Ecto neural progenitor cell (in vitro differentiated cells): ENCODE measurements at regions not wholly inside any gene's neighbourhood (a gene's known extent, or its start where the extent isn't known, plus 50 kb on each side); places are given as distances from the start of the nearest gene placed in this dataset.
A peak's percentile ranks its signal among the peaks of the same experiment; 100 is the strongest.
"Not testable (repeated sequence)": the region's sequence is repeated elsewhere in the genome, so short reads cannot be mapped to it uniquely, and the experiment has no call there.

Source experiments
- DNase-seq: peaks from one replicate; pipeline ENCODE4 v3.0.0-alpha.2; 2018; ENCODE audit warnings: low spot score

DNA sequence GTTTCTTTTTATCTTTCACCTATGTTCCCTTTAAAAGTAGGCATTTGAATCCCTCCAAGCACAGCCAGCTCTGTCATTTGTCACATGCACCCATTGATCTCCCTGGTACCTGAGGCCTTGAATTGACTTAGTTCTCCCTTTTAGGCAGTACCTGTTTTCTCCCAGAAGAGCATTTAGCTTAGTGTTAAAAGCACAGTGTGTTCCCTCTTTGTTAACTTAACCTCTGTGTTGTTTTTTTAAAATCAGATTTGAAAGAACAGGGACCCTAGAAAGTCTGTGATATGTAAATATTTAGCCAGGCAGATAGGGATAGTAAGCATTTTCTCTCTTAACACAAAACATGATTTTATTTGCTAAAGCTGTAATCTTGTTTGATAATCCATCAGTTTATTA is 113.8 kb upstream of the SPATA31D4 start:
- DNase-seq, result no peak

DNA sequence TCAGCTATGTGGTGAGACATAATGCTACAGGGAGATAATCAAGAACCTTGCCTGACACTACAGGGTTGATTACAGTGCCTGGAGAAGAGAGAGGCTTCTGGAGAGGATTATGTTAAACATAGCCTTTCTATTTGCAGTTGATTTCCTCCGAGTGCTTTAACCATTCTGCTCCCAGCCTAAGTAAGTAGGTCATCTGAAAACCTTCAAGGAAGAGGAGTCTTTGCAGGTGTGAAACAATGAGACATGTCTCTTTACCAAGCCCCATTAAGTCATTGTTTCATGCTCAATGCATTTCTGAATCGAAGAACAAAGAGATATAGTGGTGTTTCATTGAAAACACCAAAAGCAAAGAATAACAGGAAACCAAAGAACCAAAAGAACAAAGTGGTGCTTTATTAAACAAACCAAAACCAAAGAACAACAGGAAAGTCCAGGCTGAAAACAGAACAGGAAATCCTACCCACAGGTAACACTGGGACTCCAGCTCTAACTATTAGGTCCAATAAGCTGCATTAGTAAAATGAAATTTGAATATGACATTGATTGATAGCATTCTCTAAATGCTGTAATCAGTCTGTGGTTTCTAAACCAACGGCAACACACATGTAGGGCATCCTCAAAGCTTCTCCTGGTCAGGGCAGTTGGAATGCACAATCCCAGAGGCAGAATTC is 113.3 kb upstream of the SPATA31D4 start:
- DNase-seq, result no peak

DNA sequence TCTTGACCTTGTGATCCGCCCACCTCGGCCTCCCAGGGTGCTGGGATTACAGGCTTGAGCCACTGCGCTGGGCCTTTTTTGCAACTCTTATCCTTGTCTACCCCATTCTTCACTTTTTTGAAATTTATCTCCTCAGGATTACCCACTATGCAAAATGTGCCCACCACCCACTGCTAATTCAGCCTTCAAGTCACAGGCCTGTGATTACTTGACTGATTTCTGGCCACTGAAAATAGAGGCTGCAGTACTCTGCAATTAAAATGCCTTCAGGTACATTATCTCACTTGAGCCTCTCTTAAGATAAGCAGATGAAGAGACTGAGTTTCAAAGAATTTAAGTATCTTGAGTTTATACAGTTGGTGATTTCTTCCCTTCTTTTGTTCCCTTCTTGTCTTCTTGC is 112.4 kb upstream of the SPATA31D4 start:
- no peak for DNase-seq

DNA sequence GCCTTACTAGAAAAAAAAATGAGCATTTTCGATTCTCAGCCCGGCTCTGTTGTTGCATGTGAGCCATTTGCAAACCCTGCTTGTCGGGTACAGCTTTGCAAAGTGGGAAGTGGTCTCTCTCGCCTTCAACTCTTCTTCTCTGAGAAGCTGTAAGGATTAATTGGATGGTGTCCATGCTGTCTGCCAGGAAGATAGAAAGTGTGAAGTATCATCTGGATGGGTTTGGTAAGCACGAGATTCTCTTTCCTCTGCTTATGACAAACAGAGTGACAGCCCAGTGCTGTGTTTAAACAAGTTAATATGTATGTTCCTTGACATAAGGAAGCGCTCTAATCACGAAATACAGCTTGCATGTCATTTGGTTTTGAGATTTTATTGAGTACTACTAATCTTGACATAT is 109.1 kb upstream of the SPATA31D4 start:
- no peak for DNase-seq

DNA sequence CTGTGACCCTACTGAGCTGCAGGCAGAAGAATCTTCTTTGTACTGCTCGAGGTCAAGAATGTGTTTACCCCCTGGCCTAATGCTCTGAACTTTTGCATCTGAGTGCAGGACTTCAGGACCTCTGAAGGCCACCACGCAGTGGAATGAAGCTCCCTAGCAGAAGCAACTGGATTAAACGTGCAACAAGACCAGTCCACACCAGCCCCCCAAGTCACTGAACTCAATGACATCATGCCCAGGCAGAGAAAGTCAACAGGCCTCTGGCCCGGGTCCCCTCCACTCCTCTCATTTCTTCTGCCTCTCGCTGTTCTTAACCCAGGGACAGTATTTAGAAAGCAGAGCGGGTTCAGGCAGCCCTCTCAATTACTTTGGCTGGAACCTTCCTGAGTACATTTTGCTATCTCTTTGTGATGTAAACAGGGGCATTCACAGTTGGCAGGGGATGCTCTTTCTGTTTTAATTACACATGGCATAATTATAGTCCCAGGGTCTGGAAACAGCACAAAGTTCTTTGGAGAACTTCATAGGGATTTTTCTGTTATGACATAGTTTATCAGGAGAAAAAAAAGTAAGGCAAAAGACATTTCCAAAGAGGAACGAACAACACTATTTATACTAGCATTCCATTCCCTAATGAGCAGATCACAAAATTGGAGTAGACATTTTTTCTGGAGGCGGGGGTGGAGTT is 108.2 kb upstream of the SPATA31D4 start:
- peak; percentile 61 for DNase-seq

DNA sequence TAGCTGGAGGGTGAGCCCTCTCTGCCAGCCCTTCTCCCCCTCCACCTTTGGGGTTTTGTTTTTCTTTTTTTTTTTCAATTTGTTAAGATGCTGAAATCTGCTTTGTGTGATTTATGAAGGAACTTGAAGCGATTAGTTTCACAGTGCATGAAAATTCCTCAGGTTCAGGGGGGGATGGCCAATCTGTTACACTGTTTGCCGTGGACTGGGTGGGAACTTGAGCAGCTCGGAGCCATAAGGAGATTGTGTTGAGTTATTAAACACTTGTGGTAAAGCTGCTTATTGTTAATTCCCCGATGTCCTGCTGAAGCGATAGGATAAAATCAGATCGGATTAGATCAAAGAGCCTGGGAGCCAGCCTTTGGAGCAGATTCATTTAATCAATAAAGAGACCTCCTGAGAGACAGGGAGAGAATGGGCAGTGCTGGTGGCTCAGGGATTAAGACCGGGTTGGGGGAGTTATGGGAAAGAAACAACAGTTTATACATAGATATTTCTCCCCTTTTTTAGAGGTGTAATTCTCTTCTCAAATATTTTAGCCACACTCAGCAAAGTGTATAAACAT is 105.8 kb upstream of the SPATA31D4 start:
- DNase-seq, result peak; percentile 60

DNA sequence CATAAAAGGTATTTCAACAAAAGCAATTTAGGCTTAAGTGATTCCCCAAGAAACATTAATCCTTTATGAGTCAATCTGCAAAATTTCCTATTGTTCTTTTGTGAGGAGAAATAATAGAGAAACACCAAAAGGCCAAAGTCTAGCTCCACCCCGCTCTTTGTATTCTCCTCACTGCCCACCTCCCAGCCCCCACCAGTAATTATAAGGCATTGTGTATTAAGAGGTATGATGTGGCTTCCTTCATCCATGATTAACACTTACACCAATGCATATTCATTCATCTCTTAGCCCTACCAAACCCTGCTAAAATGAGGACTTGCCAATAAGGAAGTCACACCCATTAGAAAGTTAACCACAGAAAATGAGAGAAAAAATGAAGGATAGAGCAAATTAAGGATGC is 105.3 kb upstream of the SPATA31D4 start:
- no peak for DNase-seq

DNA sequence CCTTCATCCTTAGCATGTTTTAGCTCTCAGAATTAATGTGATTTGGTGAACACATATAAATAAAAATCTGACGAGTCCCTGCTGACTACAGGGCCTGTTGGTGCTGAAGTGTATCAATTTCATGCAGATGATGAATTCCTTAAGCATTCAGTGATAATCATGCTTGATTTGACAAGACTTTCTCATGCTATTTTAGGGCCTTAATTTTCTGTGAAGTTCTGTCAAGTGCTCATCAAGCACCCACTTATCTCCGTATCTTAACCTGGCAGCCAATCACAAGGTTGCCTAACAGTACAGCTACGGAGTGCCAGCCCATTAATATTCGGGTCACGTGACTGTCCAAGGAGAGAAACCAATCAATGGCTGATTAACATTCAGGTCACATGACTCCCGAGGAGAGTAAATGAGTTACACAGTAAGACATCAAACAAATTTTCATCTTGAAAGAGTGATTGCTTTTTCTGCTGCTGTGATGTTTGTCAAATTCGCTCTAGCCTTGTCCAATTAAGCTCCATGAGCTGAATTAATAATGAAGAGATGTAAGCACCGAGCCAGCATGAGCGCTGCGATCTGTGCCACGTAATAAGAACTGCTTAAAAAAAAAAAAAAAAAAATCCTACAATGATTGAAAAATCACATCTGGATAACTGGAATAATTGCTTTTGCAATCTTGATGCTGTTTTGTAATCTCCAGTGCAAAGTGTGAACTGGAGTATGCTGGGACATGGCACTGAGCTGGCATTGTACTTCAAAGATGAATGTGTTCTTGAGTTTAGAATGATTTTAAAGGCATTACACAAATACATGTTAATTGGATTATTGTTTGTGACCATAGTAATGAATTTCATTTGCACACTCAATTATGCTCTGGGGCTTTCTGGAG is 104.3 kb upstream of the SPATA31D4 start:
- no peak for DNase-seq

DNA sequence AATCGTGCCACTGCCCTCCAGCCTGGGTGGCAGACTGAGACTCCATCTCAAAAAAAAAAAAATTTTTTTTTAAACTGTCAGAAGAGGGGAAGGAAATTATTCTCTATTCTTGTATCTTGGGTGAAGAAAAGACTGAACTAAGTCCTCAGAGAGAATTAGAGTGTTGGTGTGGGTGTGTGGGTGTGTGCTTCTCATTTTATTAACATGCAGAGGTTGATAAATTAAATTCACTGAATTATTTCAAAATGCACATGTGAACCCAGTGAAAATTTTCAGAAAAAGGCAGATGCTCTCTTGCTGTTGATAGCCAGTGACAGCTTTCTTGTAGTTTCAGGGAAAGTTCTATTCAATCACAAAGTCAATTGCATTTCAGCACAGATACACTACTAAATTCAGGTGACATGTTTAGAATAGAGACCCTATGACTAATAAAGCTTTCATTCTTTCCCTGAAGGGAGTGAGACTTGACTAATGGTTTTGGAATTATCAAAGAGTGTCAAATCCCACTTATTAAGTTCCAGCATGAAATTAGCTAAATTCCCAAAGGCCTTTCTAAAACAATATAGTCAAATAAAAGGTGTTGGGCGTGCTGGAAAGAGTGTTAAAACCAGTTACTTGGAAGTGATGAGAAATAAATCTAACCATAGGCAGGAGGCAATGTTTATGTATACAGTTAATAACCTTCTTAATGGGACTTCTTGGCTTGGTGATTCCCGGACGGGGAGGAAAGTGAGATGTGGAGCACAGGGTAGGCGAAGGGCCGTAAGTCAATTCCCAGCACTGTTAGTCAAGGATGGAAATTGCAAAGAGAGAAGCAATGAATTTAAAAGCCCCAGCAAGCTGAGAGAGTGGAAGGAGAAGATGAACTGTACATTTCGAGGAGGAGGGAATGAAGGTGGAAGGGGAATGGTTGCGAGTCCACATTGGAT is 103.2 kb upstream of the SPATA31D4 start:
- no peak for DNase-seq

DNA sequence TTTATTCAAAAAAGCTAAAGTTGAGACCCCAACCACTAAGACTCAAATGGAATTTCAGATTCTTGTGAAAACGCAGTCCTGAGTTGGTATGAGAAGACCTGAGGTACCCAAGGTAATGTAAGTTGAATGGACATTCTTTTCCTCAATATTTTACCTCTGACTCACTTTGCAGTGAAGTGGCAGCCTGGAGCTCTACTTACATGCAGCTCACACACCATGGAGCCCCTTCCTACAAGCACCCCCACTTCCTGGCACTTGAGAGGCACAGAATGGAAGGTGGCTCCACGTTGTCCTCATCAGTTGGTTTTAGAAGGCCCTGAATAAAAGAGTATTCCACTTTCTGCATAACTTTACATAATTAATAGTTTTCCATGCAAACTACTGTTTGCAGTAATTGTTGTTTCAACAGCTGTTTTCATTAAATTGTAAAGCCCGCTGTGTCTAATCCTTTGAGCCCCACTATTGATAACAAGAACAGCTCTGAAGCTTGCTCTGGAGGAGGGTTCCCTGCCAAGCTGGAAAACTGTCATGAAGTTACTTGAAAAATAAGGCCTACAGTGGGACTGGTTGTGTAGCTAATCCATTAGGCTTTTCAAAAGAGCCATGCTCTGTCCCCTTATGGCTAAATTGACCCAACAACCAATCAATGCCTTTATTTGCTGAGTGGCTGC is 102.2 kb upstream of the SPATA31D4 start:
- no peak for DNase-seq

DNA sequence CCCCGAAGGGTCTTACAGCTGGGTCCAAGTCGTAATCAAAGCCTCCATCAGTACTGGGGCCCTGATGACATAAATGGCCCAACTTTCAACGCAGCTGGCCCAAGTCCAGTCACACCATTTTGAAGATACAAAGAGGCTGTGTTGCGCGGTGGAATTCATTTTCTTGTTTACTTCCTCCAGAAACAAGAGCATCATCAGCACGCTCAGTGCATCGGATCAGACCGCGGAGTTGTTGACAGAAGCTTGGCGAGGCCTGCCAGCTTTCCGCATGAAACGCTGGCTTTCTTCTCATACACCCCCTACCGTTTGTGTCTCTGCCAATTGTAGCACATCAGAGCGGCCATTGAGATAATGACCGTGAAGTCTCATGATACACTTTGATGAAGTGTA is 101.7 kb upstream of the SPATA31D4 start:
- DNase-seq, result no peak

DNA sequence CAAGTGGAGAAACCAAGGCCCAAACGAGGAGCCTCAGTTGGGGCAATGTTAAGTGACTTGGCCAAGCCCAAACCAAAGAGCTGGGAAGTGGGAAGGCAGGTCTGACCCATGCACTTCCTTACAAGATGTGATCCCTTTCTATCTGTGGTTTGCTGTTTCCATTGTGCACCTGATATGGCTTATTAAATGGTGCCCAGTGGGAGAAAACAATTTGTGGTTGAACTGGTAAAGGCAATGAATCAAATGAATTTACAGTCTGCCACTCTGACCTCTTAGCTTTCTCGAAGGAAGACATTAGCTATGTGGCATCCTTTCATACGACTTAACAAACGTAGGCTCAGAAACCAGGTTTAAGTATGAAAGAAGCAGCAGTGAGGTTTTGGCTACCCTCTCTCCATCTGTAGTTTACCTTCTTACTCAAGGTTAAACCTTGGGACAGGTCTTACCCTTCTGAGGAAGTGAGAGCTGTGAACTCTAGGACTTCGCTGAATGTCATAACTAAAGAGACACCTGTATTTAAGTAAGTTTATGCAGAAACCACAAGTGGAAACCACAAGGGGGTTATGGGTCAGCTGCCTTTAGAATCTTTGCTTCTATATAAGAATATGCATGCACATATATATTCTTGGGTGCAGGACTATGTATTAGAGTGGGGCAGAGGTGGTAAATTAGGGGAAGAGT is 100.5 kb upstream of the SPATA31D4 start:
- DNase-seq, result no peak

DNA sequence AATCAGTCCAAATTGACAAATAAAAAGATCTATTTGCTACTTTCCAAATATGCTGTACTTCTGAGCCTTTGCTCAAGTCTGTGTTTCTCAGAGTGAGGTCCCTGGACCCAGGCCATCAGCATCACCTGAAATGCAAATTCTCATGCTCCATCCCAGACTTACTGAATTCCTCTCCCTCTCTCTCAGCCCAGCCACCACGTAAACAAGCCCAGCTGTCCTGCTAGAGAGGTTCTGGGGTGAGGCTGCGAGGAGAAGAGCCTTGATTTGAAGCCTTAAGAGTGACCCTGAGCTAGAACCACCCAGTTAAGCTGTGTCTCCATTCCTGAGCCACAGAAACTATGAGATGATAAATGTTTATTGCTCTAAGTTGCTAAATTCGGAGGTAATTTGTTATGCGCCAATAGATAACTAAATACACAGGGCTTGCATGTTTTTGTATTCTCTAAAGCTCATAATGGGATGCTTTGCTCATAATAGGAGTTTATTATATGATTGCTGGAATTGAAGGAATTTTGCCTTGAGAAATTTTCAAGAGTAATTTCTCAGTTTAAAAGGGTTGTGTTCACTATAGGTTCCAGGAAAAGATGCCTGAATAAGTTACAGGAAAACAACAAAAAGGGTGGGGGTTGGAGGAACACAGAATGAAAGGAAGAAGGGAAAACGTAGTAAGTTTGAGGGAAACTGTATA is 98.9 kb upstream of the SPATA31D4 start:
- DNase-seq, result no peak

DNA sequence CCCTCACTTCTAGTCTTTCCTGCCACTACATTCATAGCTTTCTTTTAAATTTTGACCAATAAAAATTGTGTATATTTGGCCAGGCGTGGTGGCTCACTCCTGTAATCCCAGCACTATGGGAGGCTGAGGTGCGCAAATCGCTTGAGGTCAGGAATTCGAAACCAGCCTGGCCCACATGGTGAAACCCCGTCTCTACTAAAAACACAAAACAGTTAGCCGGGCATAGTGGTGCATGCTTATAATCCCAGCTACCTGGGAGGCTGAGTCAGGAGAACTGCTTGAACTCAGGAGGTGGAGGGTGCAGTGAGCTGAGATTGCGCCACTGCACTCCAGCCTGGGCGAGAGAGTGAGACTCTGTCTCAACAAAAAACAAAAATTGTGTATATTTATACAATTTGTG is 97.8 kb upstream of the SPATA31D4 start:
- not testable (repeated sequence) for DNase-seq

DNA sequence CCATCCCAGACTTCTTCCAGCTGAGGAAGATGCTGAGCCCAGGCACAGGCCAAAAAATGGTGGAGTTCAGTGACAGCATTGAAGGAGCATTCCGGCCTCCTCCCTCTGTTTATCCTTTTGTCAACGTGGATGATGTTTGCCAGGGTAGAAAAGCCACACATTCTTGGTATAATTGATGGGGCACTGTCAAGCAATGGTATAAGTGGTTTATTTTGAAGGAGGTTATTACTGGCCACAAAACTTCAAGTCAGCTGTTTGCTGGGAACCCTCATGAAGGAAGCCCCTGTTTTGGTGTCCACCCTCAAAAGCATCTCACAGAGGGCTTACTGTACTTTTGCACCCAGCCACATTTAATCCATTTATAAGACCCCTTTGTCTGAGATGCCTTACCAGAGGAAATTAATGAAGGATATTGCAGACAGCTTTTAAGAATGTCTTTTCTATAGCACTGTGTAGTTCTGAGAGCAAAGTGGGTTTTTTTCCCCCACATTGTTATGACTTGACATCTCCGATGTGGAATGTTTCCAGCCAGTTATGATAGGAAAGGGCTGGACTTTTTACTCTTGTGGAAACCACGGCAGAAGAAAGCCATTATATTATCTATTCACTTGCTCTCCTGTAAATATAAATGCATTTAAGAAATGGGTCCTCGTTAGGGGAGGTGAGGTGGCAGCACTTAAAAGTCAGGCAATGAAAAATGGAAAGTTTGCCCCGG is 95.5 kb upstream of the SPATA31D4 start:
- DNase-seq, result no peak

DNA sequence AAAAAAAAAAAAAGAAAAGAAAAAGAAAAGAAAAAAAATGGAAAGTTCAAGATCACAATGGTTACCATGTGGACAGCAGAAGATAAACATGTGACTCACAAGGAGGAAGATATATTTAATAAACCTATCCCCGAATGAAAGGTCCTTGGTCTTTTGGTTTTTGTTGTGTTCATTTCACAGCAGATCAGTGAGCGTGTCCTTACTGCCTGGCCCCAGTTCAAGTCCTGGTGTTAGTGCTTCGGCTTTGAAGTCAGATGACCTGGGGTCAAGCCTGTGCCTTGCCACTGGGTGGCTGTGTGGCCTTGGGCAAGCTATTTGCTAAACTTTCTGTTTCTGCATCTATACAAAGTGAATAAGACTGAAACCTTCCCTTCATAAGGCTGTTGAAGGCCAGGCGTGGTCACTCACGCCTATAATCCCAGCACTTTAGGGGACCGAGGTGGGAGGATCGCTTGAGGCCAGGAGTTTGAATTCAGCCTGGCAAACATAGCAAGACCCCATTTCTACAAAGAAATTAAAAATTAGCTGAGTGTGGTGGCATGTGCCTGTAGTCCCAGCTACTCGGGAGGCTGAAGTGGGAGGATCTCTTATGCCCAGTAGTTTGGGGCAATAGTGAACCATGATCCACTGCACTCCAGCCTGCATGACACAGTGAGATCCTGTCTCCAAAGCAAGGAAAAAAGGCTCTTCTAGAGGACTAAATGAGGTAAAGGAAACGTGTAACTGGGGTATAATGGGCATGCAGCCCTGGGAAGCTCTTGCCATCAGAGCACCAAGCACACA is 94.5 kb upstream of the SPATA31D4 start:
- no peak for DNase-seq

DNA sequence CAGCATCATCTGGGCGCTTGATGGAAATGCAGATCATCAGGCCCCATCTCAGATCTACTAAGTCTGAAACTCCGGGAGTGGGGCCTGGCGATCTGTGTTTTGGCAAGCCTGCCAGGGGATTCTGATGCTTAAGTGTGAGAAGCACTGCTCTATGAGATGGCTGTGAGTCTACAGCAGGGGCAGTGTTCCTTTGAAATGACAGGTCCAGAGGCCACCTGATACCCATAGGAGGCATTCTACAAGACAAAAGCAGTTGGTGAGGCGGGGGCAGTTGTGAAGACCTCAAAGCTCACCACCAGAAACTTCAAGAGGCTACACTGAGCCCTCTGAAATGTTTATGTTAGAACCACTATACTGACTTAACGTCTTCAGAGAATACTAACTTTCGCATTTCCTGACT is 86.9 kb upstream of the SPATA31D4 start:
- DNase-seq, result no peak

DNA sequence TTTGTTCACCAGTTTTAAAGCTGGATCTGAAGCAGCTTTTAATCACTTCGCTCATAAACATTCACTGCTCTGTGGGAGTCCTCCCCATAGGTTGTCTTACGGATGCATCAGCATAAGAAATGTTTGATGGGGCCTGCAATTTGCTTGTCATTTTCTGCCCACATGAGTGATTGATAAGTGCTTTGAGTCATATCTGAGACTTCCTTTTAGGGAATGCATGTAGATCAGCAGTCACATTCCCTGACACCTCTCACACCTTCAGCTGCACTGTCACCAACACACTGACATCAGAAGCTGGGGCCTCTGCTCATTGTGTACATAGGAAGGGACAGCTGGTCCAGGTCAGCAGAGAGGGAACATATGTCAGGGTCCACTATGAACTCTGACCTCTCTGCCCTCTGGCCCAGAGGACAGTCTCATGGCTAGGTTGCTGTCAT is 84.1 kb upstream of the SPATA31D4 start:
- DNase-seq, result no peak
